ENCODE measurements at regions not wholly inside any gene's neighbourhood (a gene's known extent, or its start where the extent isn't known, plus 50 kb on each side); places are given as distances from the start of the nearest gene placed in this dataset.
"Not testable (repeated sequence)": the region's sequence is repeated elsewhere in the genome, so short reads cannot be mapped to it uniquely, and the experiment has no call there.

DNA sequence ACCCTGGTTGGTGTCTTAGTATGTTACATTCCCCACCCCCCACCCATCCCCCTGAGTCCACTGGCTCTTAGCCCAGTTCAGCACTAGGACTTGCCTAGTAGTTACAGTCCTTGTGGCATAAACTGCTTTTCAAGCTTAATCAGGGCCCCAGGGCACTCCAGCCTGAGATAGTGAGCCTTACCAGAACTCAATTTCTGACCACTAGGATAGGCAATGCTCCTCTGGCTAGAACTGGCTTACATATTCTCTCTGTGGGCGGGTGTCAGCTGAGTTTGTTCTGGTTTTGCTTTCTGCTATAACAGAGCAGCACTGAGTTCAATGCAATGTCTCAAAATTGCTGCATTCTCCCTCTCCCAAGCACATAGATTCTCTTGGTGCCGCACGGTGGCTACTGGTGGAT, 391.4 kb upstream of the DIPK2B start:
- DNase-seq (ENCODE audit: low read depth in 2 of 2) = no peak

DNA sequence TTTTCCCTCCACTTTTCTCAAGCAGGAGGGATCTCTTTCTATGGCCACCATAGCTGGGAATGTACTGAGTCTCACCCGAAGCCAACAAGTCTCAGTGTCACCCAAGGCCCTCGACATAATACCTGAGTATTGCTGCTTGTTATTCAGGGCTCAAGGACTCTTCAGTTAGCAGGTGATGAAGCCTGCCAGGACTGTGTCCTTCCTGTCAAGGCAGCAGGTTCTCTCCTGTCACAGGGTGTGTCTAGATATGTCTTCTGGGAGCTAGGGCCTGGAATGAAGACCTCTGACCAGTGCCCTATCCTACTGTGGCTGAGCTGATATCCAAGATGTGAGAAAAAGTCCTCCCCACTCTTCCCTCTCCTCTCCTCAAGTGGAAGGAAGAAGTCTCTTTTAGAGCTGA, 391.0 kb upstream of the DIPK2B start:
- DNase-seq (ENCODE audit: low read depth in 2 of 2) = no peak

DNA sequence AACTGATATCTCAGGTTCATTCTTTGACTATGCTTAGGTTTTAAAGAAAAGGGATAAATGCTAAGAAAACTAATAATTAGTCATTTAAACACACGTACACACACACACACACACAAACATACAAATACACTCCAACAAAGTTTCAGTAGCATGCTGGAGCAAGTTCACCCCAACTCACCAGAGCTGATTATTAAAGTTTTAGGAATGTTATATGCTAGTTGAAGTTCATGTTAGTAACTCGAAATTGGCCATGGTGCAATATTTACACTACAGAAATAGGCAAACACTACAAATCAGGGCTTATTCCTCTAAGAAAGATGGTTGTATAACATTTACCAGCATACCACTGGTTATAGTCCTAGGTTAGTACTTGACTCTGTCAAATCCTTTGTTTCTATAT, 384.0 kb upstream of the DIPK2B start:
- DNase-seq (ENCODE audit: low read depth in 2 of 2) = no peak

DNA sequence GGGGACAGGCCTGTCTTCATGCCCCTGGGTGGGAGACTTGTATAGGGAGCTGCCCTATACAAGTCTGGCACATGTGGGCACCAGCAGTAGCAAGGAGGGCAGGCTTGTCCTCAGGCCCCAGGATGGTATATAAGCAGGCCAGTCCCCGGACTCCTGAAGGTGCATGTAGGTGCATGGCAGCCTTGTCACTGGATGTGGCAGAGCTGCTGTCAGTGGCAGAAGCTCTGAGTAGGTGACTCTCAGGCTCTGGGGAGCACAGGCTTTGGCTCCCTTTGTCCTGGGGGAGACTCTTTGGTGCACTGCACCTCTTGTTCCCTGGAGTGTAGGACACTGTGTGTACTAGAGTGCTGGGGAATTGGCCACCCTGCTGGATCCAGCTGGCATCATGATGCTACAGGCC, 376.7 kb upstream of the DIPK2B start:
- no peak for DNase-seq (ENCODE audit: low read depth in 2 of 2)

DNA sequence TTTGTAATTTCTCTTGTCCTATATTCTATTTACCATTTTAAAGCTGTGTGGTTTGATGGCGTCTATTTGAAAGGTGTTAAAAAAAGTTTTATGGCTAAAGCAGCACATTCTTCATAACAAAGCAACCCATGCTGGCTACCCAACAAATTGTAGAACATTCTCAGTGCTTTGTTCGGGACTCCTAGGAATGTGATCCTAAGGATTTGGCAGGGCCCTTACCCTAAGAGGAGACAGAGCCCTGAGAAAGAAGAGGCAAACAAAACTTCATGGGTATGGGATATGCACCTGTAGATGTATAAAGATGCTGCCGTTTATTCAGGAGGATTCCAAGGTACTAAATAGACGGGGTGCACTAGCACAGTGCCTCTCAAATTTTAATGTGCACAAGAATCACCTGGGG, 370.8 kb upstream of the DIPK2B start:
- DNase-seq (ENCODE audit: low read depth in 2 of 2) = no peak

DNA sequence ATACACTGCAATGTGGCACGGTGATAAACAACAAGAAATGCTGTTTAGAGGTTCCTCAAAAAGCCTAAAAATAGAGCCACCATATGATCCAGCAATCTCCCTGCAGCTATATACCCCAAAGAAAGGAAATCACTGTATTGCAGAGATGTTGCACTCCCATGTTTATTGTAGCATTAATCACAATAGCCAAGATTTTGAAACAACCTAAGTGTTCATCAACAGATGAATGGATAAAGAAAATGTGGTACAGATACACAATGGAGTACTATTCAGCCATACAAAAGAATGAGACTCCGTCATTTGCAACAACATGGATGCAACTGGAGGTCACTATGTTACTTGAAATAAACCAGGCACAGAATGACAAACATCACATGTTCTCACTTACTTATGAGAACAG, 365.8 kb upstream of the DIPK2B start:
- no peak for DNase-seq (ENCODE audit: low read depth in 2 of 2)

DNA sequence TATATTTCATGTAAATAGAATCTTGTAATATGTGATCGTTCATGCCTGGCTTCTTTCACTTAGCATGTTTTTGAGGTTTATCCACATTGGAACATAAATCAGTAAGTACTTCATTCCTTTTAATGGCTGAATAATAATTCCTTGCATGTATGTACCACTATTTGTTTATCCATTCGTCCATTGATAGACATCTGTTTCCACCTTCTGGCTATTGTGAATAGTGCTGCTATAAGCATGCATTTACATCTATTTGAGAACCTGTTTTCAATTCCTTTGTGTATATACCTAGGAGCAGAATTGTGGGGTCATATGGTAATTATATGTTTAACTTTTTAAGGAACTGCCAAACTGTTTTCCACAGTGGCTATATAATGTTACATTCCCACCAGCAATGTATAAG, 356.7 kb upstream of the DIPK2B start:
- no peak for DNase-seq (ENCODE audit: low read depth in 2 of 2)

DNA sequence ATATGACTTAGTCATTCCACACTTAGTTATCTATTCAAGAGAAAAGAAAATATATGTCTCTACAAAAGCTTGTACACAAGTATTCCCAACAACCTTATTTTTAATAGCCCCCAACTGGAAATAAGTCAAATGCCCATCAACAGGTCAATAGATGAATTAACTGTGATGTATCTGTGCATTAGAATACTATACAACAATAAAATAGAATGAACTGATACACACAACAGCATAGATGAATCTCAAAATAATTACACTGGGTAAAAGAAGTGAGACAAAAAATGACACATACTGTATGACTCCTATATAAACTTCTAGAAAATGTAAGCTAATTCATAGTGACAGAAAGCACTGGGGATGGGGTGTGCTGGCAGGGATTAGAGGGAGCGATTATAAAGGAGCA, 354.1 kb upstream of the DIPK2B start:
- DNase-seq (ENCODE audit: low read depth in 2 of 2) = no peak

DNA sequence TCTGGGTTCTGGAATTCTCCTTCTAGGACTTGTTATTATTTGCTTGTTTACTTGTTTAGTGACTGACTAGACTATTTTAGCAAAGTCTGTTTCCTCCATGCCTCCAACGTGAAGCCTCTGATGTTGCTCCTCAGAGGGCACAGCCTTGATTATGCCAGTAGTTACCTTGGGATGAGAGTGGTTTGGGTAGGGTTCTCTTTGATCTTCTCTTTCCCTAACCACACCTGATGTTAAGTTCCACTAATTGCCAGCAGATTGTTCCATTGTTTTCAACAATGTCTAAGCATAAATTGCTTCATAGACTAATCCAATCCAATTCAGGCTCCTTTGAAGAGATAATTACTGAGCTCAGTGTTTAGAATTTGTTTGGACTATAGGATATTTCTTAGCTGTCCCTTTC, 352.7 kb upstream of the DIPK2B start:
- DNase-seq (ENCODE audit: low read depth in 2 of 2) = no peak

DNA sequence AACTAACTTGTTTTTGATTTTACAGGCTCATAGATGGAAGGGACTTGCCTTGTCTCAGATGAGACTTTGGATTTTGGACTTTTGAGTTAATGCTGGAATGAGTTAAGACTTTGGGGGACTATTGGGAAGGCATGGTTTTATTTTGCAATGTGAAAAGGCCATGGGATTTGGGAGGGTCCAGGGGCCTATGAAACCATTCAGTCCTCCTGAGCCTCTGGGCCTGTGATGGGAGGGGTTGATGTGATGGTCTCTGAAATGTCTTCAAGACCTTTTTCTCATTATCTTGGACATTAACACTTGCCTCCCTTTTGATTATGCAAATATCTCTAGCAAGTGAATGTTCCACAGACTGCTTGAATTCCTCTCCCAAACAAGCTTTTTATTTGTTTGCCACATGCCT, 346.0 kb upstream of the DIPK2B start:
- DNase-seq (ENCODE audit: low read depth in 2 of 2) = not testable (repeated sequence)

DNA sequence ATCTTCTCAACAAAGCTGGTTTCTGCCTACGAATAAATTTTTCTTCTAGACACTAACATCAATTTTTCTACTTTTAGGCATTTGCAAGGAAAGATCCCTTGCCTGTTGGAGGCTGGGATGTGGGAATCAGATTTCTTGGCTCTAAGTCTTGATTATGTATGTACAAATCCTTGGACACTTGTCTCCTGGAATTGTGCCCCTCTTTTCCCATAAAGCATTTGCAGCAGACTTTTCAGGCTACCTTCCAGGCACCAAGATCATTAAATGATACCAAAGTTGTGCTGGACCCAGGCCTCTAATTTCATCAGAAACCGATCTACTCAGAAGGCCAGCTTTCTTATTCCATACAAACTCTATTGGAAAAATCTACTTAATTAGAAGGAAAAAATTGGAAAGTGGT, 339.5 kb upstream of the DIPK2B start:
- DNase-seq (ENCODE audit: low read depth in 2 of 2) = no peak

DNA sequence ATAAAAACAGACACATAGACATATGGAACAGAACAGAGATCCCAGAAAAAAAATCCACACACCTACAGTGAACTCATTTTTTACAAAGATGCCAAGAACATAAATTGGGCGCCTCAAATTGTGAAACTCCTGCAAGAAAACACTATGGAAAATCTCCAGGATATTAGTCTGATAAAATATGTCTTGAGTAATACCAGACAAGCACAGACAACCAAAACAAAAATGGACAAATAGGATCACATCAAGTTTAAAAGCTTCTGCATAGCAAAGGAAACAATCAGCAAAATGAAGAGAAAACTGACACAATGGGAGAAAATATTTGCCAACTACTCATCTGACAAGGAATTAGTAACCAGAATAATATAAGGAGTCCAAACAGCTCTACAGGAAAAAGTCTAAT, 337.3 kb upstream of the DIPK2B start:
- DNase-seq (ENCODE audit: low read depth in 2 of 2) = no peak

DNA sequence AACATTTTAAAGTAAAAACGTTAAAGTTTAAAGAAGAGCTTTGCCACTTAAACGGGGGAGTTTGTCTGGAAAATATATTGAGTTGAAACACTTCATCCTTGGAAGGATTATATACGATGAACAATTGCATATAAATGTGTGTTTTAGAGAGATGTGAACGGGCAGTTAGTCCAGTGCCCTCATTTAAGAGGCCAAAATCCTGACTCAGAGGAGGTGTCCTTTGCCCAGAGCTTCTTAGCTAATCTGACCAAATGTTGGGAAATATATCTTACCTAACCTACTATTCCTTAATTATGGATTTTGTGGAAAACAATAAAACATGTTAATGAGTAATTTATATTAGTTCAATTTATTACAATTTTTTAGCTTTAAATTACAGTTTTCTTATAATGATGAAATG, 327.2 kb upstream of the DIPK2B start:
- no peak for DNase-seq (ENCODE audit: low read depth in 2 of 2)

DNA sequence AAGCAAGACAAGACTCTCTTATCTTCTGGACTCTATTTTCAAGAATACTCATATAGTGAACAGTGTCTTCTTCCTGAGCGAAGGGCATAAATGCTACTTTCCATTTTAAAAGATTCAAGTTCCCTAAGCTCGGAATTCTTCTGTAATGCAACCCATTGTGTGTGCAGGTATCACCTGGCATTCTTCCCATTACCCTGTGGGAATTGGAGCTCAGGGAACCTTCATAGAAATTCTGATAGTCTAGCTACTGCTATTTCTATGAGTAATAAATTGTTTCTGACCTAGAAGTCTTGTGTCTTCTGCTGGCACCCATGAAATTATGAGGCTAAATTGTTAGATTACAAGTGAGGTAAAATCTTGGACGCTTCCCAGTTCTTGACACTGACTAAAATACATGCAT, 324.1 kb upstream of the DIPK2B start:
- no peak for DNase-seq (ENCODE audit: low read depth in 2 of 2)

DNA sequence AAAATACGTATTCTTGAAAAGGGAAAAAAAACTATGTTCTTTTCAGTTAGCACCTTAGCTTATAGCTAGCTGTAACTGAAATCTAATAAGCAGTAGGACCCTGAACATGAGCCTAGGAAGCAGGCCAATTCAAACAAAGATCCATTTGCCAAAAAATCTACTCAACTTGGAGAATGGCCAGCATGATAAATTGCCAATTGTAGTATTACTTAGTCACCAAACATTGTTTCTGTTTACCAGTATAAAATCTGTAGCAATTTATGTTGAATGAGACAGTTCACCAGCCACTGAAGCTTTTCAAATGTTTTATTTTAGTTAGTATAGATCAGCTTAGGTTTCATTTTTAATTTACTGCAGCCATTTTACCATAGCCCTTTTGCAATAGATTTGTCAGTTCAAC, 323.6 kb upstream of the DIPK2B start:
- no peak for DNase-seq (ENCODE audit: low read depth in 2 of 2)

DNA sequence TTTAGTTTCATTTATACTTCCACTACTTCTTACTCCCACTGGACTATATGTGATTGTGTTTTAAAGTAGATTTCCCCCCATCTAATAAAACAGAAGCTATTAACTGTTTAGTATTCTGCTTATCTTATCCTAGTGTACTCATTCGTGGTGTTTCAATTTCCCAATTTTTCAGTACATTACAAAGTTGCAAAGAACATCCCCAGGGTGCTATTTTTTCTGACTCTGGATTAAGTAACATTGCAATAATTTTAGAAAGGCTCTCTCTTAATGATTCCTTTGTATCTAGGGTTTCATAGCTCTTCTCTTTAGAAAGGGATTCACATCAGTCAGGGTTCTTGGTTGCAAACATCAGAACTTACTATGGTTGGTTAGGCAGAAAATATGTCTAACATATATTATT, 317.9 kb upstream of the DIPK2B start:
- DNase-seq (ENCODE audit: low read depth in 2 of 2) = no peak

DNA sequence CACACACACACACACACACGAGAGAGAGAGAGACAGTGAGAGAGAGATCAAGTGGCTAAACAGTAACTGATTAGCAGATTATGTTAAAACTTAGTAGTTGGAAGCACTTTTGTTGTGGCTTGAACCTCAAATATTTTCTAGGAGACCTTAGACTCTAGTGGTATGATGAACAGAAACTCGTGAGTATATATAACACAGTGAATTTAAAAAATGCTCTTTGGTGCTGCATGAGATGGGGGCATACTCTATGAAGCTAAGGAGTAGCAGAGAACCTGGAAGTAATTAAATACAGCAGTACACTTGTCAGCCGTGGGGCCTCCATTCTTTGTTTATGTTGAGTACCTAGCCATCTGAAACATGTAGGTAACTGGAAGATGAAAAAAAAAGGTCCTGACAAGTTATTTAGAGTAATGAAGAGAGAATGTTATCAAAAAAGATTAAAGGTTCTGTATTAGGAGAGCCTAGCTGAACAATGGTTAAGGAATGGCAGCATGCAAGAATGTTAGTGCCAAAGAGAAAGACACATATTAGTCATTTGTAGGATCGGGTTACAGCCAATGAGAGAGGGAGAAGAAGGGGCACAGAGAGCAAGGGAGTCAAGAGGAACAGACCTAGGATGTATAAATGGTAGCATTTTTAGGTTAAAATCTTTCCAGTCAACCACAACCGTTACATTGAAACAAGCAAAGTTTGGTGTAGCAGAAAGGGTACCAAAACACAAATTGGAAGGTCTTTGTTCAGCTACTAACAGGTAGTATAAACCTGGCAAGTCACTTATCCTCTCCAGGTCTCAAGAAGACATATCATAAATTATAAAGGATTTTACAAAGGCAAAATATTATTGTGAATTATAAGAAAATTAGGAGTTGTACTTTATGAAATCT, 316.7 kb upstream of the DIPK2B start:
- DNase-seq (ENCODE audit: low read depth in 2 of 2) = no peak

DNA sequence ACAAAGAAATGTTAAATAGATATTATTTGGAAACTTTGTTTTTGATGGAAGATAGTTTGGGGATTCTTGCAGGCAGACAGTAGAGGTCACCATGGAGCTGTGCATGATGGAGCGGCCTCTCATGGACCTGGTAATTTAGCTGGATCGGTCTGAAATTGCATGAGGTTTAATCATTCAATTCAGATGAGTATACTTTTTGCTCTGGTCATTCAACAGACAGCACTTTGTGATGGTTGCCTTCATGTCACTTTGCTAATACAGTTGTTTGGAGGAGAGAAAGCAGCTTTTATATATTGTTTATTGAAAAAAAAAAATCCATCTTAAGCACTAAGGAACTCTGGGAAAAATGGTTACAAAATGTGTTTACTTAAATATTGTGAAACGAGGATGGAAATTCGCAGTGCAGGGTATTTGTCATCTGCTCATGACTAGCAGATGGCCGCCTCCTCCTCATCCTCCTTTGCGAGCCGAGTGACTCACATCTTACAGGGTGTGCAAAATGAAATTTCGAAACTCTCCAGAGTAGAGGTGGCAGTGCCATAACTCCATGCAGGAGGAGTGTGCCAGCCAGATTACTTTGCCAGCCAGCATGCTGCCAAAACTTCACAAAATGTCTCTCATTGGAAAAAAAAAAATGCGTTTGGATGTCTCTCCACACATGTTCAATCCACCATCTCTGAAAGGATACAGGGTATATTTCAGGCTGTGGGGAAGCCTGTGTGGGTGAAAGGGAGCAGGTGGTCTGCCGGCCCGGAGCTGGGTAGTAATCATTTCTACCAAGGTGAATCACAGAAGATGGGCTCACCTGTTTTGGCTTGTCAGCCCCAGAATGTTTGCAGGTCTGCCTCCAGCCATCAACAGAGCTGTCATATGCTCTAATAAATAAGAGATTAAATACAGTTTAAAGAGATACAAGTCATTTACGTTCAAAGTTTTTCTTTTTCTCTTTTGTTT, 314.9 kb upstream of the DIPK2B start:
- peak in 1 of 2 donors; percentile 17 for DNase-seq (ENCODE audit: low read depth in 2 of 2)

DNA sequence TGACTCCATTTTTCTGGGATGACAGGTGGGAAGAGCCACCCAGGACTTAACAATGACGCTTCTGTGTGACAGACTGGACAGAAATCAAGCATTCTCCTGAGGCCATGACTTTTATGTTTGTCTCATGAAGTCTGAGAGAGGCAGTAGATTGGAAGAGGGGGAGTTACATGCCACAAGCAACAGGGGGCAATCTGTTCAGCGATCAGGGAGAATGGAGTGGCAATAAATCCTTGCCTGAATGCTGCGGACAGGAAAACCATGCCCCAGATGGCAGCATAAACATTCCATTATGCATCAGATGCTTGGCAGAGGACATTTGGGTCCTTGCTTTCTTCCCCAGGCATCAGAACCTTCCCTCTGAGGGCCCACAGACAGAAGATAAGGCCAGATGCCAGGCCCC, 312.4 kb upstream of the DIPK2B start:
- no peak for DNase-seq (ENCODE audit: low read depth in 2 of 2)

DNA sequence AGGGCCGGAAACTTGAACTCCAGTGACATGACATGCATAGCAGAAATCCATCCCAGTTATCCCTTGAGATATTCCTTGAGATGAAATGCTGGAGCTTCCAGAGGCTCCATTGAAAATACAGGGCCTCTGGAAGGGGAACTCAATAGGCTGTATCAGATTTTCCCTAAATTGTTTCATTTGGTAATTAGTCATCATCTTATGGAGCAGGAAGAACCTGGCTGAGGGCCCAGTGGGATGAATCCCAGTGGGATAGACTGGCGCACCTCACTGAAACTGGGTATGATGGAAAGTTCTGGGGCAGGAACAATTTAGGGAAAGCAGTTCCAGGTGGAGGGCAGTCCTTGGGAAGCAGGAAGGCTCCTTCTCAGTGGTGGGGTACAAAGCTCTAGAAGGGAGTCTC, 307.8 kb upstream of the DIPK2B start:
- no peak for DNase-seq (ENCODE audit: low read depth in 2 of 2)

DNA sequence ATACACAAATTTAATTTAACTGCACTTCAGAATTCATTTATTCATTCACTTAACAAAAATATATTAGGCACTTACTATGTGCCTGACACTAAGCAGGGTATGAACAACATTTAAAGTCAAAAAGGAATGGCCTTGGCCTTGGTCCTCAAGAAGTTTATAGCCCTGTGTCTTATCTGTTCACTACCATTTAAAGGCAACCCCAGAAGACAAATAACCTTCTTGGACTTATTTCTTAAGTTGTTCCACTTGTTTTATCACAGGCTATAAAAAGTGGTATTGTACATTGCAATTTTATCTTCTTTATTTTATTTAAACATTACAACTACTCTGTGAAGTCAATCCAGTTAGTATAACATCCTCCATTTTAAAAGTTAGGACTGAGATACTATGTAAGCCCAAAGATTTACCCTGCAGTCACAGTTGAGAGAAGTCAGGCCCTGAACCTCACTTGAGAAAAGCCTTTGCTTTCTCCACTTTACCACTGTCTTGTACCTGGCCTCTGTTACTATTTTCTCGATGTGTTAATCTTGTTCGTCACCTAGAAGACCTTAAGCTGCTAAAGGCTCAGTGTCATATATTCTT, 305.6 kb upstream of the DIPK2B start:
- no peak for DNase-seq (ENCODE audit: low read depth in 2 of 2)

DNA sequence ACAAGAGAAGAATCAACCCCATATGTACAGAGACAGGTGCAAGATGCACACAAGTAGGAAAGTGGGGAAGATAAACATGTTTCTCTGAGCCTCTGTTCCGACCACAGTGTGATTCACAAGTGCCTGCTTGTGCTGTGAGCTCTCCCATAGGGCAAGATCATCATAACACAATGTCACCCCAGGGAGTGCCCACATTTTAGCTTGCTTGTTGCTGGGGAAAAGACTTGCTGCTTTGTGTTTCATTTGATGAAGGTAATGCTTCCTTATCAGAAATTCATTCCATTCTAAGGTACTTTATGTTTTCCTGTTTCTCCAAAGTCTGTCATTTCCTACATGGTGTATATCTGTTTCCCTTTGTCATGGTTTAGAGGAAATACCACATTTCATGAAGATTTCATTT, 304.5 kb upstream of the DIPK2B start:
- DNase-seq (ENCODE audit: low read depth in 2 of 2) = no peak

Measured in stimulated activated CD4-positive, alpha-beta T cell treated with anti-CD3 and anti-CD28 coated beads, Interleukin-15, amount 100 ng/mL, for 48 hours (primary cell).